ELF-1 (cell line): ENCODE measurements at regions not wholly inside any gene's neighbourhood (a gene's known extent, or its start where the extent isn't known, plus 50 kb on each side); places are given as distances from the start of the nearest gene placed in this dataset.
"Not testable (repeated sequence)": the region's sequence is repeated elsewhere in the genome, so short reads cannot be mapped to it uniquely, and the experiment has no call there.

Source experiments
- DNase-seq: peaks from one replicate; pipeline ENCODE4 v3.0.0-alpha.2; 2016; ENCODE audit warnings: low read depth, low spot score

DNA sequence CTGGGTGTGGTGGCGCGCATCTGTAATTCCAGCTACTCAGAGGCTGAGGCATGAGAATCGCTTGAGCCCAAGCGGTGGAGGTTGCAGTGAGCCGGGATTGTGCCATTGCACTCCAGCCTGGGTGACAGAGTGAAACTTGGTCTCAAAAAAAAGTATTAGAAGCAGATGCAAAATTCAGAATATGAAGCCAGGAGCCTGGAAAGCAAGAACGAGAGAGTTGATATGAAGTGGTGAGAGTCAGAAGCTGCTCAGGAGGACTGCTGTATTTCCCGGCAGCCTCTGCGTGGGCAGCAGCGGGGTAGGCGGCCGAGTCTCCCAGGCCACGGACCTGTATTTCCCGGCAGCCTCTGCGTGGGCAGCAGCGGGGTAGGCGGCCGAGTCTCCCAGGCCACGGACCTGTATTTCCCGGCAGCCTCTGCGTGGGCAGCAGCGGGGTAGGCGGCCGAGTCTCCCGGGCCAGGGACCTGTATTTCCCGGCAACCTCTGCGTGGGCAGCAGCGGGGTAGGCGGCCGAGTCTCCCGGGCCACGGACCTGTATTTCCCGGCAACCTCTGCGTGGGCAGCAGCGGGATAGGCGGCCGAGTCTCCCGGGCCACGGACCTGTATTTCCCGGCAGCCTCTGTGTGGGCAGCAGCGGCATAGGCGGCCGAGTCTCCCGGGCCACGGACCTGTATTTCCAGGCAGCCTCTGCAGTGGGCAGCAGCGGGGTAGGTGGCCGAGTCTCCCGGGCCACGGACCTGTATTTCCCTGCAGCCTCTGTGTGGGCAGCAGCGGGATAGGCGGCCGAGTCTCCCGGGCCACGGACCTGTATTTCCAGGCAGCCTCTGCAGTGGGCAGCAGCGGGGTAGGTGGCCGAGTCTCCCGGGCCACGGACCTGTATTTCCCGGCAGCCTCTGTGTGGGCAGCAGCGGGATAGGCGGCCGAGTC is 145.2 kb upstream of the PITRM1 start:
- not testable (repeated sequence) for DNase-seq

DNA sequence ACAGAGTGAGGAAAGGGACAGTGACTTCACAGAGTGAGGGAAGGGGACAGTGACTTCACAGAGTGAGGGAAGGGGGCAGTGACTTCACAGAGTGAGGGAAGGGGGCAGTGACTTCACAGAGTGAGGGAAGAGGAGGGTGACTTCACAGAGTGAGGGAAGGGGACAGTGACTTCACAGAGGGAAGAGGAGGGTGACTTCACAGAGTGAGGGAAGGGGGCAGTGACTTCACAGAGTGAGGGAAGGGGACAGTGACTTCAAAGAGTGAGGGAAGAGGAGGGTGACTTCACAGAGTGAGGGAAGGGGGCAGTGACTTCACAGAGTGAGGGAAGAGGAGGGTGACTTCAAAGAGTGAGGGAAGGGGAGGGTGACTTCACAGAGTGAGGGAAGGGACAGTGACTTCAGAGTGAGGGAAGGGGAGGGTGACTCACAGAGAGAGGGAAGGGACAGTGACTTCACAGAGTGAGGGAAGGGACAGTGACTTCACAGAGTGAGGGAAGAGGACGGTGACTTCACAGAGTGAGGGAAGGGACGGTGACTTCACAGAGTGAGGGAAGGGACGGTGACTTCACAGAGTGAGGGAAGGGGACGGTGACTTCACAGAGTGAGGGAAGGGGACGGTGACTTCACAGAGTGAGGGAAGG is 142.0 kb upstream of the PITRM1 start:
- DNase-seq, result not testable (repeated sequence)

DNA sequence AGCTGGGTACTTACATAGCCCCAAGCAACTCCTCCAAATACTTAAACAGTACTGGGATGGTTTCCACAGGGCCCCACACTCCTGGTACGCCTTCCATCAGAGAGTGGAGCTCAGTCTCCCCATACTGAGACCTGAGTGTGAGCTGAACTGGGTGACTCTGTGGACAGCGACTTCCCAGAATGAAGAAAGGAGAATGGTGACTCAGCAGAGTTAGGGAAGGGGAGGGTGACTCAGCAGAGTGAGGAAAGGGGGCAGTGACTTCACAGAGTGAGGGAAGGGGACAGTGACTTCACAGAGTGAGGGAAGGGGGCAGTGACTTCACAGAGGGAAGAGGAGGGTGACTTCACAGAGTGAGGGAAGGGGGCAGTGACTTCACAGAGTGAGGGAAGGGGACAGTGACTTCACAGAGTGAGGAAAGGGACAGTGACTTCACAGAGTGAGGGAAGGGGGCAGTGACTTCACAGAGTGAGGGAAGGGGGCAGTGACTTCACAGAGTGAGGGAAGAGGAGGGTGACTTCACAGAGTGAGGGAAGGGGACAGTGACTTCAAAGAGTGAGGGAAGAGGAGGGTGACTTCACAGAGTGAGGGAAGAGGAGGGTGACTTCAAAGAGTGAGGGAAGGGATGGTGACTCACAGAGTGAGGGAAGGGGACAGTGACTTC is 141.3 kb upstream of the PITRM1 start:
- DNase-seq, result peak; percentile 71

DNA sequence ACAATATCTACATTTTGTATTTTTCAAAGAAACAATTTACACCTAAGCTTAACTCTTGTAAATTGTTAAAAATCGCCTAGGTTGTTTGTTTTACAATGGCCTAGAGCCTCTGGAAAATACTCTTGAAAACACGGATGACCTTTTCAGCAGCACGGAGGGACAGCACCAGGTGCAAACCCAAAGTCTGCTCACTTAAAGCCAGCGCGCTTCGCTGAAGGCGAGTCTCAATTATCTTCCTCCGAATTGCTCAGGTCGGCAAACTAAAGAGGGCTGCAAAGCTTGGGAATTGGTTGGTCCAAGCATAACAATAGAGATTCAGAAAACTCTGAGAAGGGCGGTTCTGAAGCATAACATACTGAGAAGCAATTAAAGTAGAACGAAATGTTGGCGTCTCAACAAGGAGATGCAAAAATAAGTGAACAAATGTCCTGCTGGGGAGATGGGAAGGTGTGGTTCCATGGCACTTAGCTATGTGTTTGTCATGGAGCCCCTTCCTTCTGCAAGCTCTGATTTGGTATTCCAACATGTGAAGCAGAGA is 139.9 kb upstream of the PITRM1 start:
- DNase-seq, result no peak

DNA sequence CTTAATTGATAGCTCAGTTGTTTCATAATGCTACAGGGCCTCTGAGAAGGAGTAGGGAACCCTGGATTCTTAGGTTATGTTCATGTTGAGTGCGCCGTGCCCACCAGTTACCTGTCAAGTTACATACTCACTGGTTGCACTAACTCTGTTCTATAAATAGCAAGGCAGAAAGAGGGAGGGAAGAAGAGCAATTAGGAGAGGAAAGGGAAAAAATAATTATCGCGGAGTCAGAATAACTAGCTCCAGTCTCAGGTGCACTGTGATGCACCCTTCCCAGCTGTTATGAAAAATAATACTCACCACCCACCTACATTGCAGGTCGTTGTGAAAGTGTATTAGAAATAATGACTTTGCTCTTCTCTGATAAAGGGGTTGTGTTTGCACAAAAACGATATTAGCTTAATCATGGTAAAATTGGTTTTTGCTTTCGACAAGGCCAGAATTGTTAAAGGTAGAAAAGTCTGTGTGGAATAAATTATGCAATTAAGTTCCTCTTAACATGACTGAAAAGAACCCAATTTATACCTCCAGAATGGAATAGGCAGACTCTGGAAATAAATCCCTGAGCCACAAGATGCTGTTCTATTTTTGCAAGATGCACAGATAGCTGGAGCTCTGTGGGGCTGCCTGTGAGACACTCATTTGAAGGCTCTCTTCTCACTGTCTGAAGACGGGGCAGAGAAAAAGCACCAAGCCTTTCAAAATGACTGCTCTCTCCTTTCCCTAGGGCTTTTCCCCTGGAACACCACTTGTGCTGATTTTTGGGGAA is 137.6 kb upstream of the PITRM1 start:
- no peak for DNase-seq

DNA sequence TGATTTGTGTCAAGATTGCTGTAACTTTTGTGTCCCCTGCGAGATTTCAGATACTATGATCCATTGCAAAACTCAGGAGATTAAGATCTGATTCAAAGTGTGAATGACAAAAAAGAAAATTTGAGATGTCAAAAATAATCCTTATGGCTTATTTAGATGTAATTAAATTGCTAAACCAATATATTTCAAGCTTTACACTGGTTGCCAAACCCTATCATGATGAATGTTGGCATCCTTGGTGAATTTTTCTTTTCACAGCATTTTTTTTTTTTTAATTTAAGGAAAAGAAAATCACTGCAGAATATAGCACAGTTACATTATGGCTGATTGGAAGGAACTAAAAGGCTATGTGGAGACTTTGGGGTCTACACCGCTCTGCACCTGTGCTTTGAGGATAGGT is 133.5 kb upstream of the PITRM1 start:
- DNase-seq, result no peak

DNA sequence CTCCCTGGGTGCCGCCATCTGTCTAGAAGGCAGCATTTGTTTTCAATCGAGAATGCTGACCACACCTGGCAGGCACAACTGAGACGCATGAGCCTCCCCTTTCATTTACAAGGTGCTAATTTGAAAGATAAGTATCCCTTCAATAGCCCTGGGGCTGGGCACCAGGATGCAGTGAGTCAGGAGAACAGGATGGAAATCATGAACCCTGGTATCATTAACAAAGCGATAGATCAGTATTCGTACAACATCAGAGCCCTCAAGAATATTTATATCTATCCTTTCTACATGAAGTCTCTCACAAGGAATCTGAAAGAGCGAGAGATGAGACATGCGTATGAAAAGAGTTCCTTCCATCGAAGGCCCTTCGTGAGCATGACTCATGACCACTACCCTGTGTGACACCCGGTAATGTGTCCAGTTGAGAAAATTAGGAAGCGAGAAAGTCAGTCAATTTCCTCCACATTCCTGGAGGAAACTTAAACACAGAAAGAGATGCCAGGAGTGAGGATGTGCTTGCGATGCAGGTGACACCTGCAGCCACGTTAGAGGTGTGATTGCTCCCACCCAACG is 123.1 kb upstream of the PITRM1 start:
- peak; percentile 23 for DNase-seq

DNA sequence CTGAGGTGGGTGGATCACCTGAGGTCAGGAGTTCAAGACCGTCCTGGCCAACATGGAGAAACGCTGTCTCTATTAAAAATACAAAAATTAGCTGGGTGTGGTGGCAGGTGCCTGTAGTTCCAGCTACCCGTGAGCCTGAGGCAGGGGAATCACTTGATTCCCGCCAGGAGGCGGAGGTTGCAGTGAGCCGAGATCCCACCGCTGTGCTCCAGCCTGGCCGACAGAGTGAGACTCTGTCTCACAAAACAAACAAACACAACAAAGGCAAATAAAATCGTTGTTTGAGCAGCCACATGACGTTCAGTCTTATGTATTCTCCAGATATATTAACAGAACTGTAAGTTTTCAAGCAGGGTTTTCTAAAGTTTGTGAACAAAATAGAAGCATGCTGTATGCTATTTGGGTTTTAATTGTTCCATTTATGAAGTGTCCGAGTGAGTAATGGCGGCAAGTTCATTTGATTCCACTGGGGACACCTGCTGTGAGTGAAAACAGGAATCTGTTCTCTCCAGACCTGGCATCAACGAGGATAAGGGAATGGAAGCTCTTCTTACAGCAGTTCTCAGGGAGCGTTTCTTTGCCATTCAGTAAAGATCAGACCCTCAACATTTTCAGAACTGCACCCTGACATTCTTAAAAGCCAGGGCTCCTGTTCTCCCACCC is 122.5 kb upstream of the PITRM1 start:
- DNase-seq, result peak; percentile 44

DNA sequence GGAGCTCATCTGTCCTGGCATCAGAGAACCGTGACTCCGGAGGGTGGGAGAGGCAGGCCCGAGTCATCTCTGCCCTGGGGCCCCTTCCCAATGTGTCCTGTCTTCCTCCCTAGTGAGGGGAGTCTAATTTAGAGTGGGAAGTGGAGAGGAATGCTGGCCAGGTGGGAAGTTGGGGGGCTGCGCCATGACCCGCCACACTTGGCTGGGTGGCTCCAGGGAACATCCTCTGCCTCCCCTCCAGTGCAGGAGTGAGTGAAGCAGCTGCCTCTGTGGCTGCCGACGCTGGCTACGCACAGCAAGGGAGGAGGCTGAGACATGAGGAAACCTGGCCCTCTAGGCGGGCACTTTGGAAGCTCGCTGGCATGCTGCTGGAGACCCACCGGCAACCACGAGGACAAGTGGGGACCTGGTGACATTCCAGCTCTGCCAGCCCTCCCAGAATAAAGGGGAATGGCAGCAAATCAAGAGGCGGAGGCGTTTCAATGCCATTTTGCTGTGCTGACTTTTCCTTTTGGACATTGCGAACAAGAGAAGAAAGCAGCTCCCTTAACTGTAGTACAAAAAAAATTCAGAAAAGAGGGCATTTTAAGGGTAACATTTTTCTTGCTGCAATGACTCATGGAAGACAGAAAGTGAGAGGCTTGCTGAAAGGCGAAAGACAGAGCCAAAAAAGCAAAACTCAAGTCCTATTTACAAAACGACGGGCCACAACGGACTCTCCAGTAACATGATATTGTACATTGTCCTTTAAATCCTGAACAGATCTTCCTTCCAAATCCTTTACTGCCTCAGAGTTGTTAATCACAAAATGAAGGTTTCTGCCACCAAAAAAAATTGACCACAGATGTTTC is 121.2 kb upstream of the PITRM1 start:
- DNase-seq, result no peak

DNA sequence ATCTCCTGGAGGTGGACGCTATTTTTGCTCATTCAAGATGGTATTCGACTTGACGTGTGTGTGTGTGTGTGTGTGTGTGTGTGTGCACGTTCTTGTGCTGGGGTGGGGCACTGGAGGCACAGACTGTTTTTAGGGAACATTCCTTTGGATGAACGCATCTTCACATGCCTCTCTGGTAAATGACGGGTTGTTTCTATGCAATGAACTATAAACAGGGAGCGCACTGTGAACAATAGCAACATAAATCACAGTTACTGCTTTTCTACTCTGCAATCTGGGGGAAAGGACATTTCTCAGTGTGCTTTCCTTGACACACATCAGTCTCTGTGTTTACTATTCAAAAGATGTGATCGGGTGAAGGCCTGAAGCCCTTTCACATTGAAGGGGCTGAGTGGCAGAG is 120.1 kb upstream of the PITRM1 start:
- no peak for DNase-seq

DNA sequence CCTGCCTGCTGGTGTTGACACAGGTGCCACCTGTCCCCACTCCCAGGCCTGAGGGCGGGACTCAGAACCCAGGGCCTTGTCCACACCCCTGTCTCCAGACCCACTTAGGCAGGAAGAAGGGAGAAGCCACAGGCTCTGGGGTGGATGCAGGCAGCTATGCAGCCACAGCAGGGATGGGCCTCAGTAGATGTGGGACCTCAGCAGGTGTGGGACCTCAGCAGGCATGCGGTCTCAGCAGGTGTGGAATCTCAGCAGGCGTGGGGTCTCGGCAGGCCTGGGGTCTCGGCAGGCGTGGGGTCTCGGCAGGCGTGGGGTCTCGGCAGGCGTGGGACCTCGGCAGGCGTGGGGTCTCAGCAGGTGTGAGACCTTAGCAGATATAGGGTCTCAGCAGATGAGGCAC is 118.0 kb upstream of the PITRM1 start:
- no peak for DNase-seq

DNA sequence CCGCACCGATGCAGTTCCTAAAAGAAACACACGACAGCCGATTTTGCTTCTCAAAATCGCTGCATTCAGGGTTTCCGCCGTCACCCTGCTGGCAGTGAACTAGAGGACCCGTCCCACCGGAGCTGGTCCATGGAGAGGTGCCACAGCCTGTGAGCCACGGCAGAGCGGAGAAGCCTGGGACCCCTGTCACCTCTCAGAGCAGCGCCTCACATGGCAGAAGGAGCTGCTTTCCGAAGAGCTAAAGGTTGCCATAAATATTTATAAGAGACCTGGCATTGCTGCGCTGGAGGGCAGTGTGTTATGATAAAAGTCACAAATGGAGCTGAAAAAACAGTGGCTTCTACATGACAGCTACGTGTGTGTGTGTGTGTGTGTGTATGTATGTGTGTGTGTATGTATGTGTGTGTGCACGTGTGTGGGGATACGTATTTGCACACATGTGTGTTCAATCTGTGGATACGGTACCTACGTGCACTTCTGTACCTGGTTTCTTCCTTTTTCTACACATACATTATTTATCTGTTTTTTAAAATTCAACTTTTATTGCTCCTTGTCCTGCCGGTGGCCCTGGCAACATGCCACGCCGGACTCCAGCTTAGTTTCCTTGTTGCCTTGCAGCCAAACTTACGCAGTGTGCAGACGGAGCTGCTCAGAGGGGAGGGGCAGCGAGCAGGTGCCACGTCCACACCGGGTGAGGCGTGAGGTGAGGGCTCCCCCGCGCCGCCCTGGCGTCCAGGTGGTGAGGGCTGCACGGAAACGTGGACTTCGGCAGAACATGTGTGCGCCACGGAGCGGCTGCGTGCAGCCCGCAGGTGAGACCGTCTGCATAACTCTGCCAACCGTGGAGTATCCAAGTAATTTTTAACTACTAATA is 115.2 kb upstream of the PITRM1 start:
- no peak for DNase-seq

DNA sequence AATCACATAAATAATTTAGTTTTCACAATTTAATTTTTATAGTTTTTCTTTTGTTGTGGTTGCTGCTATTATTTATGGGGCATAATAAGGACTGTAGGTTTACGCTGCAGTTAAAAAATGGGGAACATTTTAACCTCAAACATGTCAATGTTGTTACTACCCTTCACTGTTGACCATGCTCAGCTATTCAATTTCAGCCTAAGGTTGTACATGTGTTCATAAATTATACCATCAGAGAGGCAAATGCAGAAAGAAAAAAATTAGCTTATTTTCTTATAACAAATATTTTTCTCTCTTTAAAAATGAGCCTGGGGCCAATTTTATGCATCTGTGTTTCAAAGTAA is 110.1 kb upstream of the PITRM1 start:
- DNase-seq, result no peak

DNA sequence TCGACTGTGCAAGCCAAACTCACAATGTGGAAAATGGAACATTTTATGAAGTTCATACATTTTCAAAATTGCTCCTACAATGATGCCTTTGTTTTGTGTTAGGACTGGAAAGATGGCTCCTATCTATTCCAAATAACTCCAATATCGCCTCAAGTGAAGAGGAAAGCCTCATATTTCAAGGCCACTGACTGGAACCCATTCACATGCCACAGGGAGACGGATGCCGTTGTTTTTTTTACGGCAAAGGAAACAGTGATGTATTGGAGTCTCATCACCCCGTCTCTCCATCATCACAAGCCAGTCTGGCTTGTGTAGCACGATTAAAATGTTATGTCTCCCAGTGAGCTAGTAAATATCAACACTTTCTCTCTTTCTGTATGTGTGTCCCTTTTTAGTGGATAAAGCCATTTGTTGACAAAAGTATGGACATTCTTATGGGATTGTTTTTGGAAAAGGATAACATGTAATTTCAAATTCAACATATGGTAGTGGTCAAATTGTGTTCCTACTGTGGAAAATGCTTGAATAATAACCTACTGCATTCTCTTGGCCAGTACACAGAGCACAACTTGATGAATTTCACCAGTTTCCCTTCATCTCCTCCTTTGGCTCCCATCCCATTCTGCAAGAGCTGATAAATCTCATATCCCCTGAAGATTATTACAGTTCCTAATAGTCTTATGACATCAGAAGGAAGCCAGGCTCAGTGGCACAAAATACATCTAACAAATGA is 109.5 kb upstream of the PITRM1 start:
- no peak for DNase-seq

DNA sequence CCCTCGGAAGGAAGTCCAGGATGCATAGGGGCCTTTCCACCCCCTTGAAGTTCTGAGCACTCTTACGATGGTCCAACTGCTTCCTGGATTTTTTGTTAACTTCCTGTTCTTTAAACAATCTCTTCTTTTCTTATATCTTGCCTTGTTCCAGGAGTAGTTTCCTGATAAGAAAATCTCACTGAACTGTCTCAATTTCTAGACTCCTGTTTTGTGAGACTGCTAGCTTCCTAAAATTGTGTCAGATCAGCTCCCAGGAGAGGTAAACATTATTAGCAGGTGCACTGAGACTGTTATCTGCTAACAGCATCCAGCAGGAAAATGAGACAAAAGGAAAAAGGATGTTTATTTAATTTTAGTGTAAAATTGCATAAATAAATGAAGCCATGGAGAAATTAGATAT is 106.2 kb upstream of the PITRM1 start:
- DNase-seq, result no peak

DNA sequence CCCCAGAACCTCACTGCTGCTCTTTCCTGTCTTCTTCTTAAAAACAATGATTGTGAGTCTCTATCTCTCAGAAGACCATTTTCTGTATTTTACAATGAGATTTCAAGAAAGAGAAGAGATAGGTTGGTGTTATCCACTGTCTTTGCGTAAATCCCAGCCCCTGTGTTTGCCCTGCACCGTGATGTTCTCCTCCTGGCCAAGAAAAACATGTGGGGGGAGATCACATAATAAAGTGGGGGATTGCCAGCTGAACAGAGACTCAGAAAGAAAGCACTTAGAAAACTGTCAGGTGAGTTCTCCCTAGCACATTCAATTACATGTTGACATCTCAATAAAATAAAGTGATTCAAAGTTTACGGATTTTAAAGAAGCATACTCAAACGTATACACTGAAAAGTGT is 105.0 kb upstream of the PITRM1 start:
- DNase-seq, result no peak

DNA sequence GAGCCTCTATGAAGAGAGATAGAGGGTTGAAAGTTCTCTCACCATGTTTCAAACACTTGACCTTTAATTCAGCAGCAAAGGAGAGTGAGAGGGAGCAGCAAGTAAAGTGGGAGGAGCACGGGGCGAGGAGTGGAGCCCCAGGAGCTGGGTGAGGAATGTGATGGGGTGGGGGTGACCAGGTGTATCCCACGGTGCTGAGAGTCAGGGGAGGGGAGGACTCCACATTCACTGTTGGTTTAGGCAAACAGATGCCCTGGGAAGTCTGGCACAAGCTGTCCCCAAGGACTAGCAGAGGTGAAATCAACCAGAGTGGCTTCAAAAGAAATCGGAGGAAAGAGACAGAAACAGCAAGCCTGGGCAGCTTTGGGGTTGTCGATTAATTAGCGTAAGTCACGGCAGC is 101.8 kb upstream of the PITRM1 start:
- no peak for DNase-seq

DNA sequence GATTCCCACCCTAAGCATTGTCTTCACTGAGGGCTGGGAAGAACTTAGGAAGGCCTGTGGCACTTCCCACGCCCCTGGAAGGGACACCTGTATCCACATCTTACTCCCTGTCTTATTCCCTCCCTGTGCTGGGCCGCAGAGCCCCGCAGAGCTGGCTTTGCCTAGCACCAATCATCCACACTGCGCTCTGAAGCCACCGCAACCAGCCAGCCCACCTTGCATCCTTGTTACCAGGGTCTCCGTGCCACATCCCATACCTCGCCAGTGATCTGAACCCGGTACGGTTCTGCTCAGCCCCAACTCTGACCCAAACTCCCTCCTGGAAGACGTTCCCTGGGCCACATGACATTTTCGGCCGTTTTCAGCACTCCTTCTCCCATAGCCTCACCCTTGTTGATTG is 101.4 kb upstream of the PITRM1 start:
- no peak for DNase-seq
